ENCODE measurements at regions not wholly inside any gene's neighbourhood (a gene's known extent, or its start where the extent isn't known, plus 50 kb on each side); places are given as distances from the start of the nearest gene placed in this dataset.
"Not testable (repeated sequence)": the region's sequence is repeated elsewhere in the genome, so short reads cannot be mapped to it uniquely, and the experiment has no call there.

DNA sequence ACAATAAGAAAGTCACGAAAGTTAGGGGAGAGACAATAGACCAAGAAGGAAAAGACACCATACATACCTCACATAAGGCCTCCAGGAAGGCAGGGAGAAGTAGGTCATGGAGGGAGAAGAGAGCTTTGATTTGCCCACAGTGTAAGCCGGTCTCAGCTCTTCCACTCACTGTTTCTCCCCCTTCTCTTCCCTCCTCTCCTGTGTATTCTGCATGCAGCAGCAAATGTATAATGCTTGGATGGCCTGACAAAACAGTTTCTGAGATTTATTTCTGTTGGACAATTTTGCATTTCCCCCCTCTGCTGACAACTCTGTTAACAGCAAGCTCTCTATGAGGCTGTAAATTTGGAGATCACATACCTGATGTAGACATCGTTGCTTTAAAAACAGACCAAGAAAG lies 318.9 kb downstream of the OMA1 start:
- ATAC-seq: no peak
- TF ChIP-seq POLR2A (IDR thresholded peaks at IDR 0.05): no peak
- TF ChIP-seq, protein P1, sequence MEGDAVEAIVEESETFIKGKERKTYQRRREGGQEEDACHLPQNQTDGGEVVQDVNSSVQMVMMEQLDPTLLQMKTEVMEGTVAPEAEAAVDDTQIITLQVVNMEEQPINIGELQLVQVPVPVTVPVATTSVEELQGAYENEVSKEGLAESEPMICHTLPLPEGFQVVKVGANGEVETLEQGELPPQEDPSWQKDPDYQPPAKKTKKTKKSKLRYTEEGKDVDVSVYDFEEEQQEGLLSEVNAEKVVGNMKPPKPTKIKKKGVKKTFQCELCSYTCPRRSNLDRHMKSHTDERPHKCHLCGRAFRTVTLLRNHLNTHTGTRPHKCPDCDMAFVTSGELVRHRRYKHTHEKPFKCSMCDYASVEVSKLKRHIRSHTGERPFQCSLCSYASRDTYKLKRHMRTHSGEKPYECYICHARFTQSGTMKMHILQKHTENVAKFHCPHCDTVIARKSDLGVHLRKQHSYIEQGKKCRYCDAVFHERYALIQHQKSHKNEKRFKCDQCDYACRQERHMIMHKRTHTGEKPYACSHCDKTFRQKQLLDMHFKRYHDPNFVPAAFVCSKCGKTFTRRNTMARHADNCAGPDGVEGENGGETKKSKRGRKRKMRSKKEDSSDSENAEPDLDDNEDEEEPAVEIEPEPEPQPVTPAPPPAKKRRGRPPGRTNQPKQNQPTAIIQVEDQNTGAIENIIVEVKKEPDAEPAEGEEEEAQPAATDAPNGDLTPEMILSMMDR (IDR thresholded peaks at IDR 0.05 in 4 of 5, conservative IDR thresholded peaks at IDR 0.05 in 1 of 5): no peak
- no peak overlapping the region for H3K4me3 ChIP-seq
- no peak for DNase-seq
- intact Hi-C loops (cut with DNase I; ENCODE audit: low total_unique reads): no loop called here
- no peaks in the 10 kb centered on the region for H3K9me3 ChIP-seq
- no peaks in the 10 kb centered on the region for H3K36me3 ChIP-seq
- no peaks in the 10 kb centered on the region for H3K4me1 ChIP-seq
- no peak overlapping the region for H3K27ac ChIP-seq
- no peaks in the 10 kb centered on the region for H3K27me3 ChIP-seq
- in situ Hi-C loops (cut with MboI; ENCODE audit: low sequenced_read_pairs in 4 of 4): no loop called here

DNA sequence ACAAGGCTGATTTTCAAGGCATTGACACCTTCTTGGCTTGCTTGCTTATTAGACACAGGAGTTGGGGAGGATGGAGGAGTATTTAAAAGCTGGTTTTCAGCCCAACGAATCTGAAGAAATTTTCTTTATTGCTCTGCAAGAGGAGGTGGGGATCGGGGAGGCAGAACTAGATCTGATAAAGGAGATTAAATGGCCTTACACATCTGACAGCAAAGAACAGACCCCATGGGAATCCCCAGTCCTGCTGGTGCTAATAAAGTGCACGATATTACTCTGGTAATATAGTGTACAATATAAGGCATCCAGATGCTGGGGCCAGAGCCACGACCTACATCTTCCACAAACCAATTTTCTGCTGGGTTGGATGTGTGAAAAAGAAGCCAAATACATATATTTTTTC lies 323.0 kb downstream of the OMA1 start:
- ATAC-seq (no peak), DNase-seq (no peak)
- in situ Hi-C loops (cut with MboI; ENCODE audit: low sequenced_read_pairs in 4 of 4): no loop called here

DNA sequence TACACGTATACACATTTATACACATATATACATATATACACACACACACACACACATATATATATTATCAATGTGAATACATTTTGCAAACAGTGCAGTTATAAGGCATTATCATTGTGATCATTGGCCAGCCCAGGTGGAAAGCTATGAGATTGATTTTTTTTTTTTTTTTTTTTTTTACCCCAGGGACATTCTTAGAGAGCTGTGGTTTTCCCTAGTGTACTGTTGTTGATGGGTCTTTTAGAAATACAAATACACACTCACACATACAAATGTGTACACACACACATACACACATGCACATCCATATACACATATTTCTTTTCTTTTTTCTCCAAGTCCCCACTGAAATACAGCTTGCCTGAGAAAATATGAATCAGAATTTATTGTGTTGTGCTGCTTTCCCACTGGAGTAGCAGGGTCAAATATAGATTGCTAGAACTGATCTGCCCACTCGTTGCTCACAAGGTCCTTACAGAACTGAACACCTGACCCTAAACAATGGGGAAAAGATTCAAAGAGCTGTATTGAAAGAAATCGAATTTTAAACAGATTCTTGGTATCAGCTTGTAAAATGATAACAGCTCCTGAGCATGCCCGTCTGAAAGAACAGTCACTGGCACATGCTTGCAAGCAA lies 325.6 kb downstream of the OMA1 start:
- H3K27ac ChIP-seq: no peak overlapping the region
- H3K9me3 ChIP-seq: no peaks in the 10 kb centered on the region
- no peaks in the 10 kb centered on the region for H3K4me1 ChIP-seq
- ATAC-seq: no peak
- no peak overlapping the region for H3K4me3 ChIP-seq
- H3K36me3 ChIP-seq: no peaks in the 10 kb centered on the region
- no peaks in the 10 kb centered on the region for H3K27me3 ChIP-seq
- intact Hi-C loops (cut with DNase I; ENCODE audit: low total_unique reads) (no loop called here), in situ Hi-C loops (cut with MboI; ENCODE audit: low sequenced_read_pairs in 4 of 4) (no loop called here)
- TF ChIP-seq, protein P1 (IDR thresholded peaks at IDR 0.05 in 4 of 5, conservative IDR thresholded peaks at IDR 0.05 in 1 of 5): no peak
- TF ChIP-seq POLR2A (IDR thresholded peaks at IDR 0.05): no peak
- no peak for DNase-seq

More for the DNA sequence above, 323.0 kb downstream of the OMA1 start:
- TF ChIP-seq, protein P1 (IDR thresholded peaks at IDR 0.05 in 4 of 5, conservative IDR thresholded peaks at IDR 0.05 in 1 of 5): no peak
- TF ChIP-seq POLR2A (IDR thresholded peaks at IDR 0.05): no peak
- no peaks in the 10 kb centered on the region for H3K4me1 ChIP-seq
- no peaks in the 10 kb centered on the region for H3K36me3 ChIP-seq
- no peak overlapping the region for H3K4me3 ChIP-seq
- H3K27me3 ChIP-seq: no peaks in the 10 kb centered on the region
- intact Hi-C loops (cut with DNase I; ENCODE audit: low total_unique reads): no loop called here
- no peaks in the 10 kb centered on the region for H3K9me3 ChIP-seq
- no peak overlapping the region for H3K27ac ChIP-seq

DNA sequence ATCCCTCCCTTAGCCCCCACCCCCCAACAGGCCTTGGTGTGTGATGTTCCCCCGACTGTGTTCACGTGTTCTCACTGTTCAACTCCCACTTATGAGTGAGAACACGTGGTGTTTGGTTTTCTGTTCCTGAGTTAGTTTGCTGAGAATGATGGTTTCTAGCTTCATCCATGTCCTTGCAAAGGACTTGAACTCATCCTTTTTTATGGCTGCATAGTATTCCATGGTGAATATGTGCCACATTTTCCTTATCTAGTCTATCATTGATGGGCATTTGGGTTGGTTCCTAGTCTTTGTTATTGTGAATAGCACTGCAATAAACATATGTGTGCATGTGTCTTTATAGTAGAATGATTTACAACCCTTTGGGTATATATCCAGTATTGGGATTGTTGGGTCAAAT lies 330.4 kb downstream of the OMA1 start:
- H3K9me3 ChIP-seq; H3K27ac ChIP-seq; H3K4me3 ChIP-seq; ATAC-seq; H3K4me1 ChIP-seq; H3K27me3 ChIP-seq; intact Hi-C loops (cut with DNase I; ENCODE audit: low total_unique reads); in situ Hi-C loops (cut with MboI; ENCODE audit: low sequenced_read_pairs in 4 of 4); H3K36me3 ChIP-seq; DNase-seq: not testable (repeated sequence)

DNA sequence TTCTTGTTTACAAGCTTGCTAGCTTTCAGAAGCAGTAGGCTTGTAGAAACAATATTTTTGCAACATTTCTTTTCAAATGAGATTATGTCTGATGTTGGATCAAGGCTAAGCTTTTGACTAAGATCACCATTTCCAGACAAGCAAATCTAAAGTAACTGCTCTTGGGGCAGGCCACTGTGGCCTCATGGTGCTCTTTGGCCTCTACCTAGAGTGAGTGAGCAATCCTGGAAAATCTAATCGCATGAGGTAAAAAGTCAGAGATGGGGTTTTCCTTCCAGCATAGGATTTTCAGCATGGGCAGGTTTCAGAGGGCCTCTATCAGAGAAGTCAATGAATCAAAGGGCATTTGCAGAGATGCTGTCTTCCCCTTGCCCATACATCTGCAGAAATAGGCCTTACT lies 331.9 kb downstream of the OMA1 start:
- intact Hi-C loops (cut with DNase I; ENCODE audit: low total_unique reads): no loop called here
- H3K27me3 ChIP-seq: no peaks in the 10 kb centered on the region
- H3K27ac ChIP-seq: no peak overlapping the region
- ATAC-seq (no peak), DNase-seq (no peak)
- H3K4me1 ChIP-seq: peaks cover 0 to 6% of the 10 kb centered on the region in 2 donors
- H3K9me3 ChIP-seq: no peaks in the 10 kb centered on the region
- H3K36me3 ChIP-seq: no peaks in the 10 kb centered on the region
- in situ Hi-C loops (cut with MboI; ENCODE audit: low sequenced_read_pairs in 4 of 4): no loop called here
- TF ChIP-seq, protein P1 (IDR thresholded peaks at IDR 0.05 in 4 of 5, conservative IDR thresholded peaks at IDR 0.05 in 1 of 5): no peak
- TF ChIP-seq POLR2A (IDR thresholded peaks at IDR 0.05): no peak
- no peak overlapping the region for H3K4me3 ChIP-seq
